Activated CD4-positive, alpha-beta T cell treated with anti-CD3 and anti-CD28 coated beads, Interleukin-2, amount 50 U/mL, for 16 hours (primary cell): ENCODE measurements at regions not wholly inside any gene's neighbourhood (a gene's known extent, or its start where the extent isn't known, plus 50 kb on each side); places are given as distances from the start of the nearest gene placed in this dataset.
"Not testable (repeated sequence)": the region's sequence is repeated elsewhere in the genome, so short reads cannot be mapped to it uniquely, and the experiment has no call there.

Experiments used
- DNase-seq: peaks from one replicate; pipeline ENCODE4 v3.0.0-alpha.2; 2020

DNA sequence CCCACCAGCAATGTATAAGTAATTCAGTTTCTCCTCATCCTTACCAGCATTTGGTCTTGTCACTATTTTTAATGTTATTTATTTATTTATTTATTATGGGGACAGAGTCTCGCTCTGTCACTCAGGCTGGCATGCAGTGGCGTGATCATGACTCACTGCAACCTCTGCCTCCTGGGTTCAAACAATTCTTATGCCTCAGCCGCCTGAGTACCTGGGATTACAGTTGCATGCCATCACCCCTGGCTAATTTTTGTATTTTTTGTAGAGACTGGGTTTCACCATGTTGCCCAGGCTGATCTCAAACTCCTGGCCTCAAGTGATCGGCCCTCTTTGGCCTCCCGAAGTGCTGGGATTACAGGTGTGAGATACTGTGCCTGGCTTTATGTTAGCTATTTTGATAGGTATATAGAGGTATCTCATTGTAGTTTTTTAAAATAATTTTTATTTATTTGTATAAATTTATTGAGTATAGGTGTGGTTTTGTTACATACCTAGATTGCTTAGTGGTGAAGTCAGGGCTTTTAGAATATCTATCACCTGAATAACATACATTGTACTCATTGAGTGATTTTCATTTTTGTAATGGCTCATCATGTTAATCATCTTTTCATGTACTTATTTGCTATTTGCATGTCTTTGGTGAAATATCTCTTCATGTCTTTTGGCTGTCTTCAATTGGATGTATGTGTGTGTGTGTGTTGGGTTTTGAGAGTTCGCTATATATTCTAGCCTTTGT is 53.3 kb downstream of the TANC2 start:
- DNase-seq = no peak

DNA sequence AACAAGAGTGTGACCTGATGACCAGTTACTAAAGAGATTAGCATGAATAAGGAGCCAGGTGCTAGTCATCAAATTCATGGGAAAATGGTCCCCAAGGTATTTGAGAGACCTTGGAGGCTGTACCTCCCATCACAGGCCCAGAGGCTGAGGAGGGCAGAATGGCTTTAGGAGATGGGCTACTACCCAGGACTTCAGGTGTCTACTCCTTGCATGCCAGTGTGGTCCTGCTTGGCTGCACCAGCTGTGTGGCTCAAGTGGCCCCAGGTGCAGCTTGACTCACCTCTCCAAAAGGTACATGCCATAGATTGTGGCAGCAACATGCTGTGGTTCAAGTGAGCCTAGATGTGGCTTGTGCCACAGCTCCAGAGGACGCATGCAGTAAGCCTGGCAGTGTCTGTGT is 56.5 kb downstream of the TANC2 start:
- no peak for DNase-seq

GRCh38 chr17:63023049-63023448 is 57.0 kb downstream of the TANC2 start:
- DNase-seq = no peak

DNA sequence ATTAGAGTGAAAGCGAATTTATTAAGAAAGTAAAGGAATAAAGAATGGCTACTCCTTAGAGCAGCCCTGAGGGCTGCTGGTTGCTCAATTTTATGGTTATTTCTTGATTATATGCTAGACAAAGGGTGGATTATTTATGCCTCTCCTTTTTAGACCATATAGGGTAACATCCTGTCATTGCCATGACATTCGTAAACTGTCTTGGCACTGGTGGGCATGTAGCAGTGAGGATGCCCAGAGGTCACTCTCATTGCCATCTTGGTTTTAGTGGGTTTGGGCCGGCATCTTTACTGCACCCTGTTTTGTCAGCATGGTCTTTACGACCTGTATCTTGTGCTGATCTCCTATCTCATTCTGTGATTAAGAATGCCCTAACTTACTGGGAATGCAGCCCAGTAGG is 58.2 kb downstream of the TANC2 start:
- DNase-seq = no peak

- DNase-seq = no peak
Observed at GRCh38 chr17:63024716-63025115, 58.7 kb downstream of the TANC2 start.

GRCh38 chr17:63025637-63026036 is 59.6 kb downstream of the TANC2 start:
- not testable (repeated sequence) for DNase-seq

DNA sequence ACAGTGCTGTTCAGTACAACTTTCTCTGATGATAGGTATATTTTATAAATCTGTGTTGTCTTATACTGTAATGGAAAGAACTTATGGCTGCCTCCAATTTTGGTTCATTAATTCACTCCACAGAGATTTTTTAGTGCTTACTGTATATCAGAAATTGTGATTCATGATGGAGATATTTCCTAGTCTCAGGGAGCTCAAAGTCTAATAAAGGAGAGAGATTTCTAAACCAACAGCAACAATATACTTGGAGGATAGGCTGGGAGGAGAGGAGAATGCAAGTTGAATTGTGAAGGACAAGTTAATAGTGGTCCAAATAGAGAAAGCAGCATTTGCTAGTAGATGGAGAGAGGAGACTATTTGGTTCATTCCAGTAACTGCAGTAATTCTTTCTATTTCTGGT is 63.5 kb downstream of the TANC2 start:
- DNase-seq = no peak

DNA sequence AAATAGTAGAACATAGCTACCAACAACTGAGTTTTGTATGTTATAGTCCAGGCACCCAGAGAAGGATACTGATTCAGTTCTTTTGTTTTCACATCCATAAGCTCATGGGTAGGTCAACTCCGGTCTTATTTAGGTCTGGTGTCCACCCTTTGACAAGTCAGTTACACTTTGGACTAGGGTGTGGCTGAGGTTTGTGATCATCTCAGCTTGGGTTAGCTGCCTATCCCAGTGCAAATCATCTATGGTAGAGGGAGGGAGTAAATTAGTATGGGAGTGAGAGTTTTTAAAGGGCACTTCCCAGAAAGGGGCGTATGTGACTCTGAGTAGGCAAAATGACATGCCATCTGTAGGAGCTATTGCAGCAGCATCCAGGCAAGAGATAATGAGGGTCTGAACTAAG is 66.1 kb downstream of the TANC2 start:
- no peak for DNase-seq

GRCh38 chr17:63033142-63033541 is 67.1 kb downstream of the TANC2 start:
- DNase-seq = no peak

DNA sequence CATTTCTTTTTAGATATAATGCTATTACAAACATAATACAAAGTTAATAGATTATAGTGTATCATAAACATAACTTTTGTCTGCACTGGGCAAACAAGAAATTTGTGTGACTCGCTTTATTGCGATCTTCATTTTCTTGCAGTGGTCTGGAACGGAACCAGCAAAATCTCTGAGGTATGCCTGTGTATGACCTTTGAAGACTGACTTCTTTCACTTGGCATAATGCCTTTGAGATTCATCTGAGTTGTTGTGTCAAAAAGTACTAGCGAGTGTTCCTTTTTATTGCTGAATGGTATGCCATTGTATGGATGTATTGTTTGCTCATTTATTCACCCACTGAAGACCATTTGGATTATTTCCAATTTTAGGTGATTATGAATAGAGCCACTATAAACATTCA is 69.2 kb downstream of the TANC2 start:
- DNase-seq = no peak

DNA sequence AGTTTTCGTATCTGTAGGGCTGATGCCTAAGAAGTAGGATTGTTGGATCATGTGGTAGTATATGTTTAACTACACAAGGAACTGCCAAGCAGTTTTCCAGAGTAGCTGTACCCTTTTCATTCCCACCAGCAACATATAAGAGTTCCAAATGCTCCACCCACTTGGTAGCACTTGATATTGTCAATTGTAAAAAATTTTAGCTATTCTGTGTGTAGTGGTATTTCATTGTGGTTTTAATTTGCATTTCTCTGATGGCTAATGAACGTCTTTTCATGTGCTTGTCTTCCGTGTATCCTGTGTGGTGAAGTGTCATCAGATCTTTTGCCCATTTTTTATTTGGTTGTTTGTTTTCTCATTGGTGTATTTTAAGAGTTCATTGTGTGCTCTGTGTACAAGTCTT is 69.7 kb downstream of the TANC2 start:
- DNase-seq = no peak

DNA sequence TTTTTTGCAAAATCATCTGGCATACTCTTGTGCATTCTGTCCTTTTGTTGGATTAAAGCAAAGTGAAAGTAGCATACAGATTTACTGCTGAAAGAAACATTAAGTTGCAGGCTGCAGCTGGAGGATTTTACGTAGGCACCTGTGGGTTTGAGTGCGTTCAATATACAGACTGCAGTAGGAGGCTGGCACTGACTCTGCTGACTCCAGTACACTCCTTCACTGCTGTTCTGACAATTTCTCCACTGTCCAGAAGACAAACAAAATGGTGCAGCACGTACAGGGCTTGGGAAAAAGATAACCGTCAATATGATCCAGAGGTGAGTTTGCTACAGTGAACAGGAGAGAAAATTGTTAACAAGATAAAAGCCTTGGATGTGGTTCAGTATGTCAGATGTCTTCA is 73.3 kb downstream of the TANC2 start:
- DNase-seq = no peak

- DNase-seq = peak; percentile 23
Observed at GRCh38 chr17:63039899-63040602, 74.0 kb downstream of the TANC2 start.

GRCh38 chr17:63040816-63041215 is 74.8 kb downstream of the TANC2 start:
- no peak for DNase-seq

DNA sequence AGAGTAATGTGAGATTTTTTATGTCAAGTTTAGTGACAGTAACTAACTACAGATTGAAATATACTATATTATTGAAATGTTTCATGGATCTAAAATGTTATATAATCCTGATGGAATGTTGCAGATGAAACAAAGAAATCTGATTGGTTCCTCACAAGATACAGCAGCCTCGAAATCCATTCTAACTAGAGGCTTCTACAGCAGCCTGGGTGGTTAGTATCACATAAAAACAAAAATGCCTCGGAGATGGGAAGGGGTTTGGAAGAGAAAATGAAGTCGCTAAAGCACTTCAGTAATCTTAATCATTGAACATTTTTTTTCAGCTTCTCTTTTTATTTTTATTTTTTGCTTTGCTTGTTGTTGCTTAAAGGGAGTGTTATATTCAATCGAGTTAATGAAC is 75.2 kb downstream of the TANC2 start:
- DNase-seq = no peak

- no peak for DNase-seq
Observed at GRCh38 chr17:63041722-63042121, 75.7 kb downstream of the TANC2 start.

- no peak for DNase-seq
Observed at GRCh38 chr17:63042256-63042812, 76.3 kb downstream of the TANC2 start.

DNA sequence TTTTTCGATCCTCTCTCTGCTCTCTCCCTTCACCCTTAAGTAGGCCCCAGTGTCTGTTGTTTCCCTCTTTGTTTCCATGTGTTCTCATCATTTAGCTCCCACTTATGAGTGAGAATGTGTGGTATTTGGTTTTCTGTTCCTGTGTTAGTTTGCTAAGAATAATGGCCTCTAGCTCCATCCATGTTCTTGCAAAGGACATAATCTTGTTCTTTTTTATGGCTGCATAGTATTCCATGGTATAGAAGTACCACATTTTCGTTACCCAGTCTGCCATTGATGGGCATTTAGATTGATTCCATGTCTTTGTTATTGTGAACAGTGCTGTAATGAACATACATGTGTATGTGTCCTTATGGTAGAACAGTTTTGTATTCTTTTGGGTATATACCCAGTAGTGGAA is 91.5 kb downstream of the TANC2 start:
- DNase-seq = not testable (repeated sequence)

- no peak for DNase-seq
Observed at GRCh38 chr17:63066158-63066813, 100.3 kb downstream of the TANC2 start.

GRCh38 chr17:63069245-63069644 is 103.2 kb downstream of the TANC2 start:
- DNase-seq = no peak

DNA sequence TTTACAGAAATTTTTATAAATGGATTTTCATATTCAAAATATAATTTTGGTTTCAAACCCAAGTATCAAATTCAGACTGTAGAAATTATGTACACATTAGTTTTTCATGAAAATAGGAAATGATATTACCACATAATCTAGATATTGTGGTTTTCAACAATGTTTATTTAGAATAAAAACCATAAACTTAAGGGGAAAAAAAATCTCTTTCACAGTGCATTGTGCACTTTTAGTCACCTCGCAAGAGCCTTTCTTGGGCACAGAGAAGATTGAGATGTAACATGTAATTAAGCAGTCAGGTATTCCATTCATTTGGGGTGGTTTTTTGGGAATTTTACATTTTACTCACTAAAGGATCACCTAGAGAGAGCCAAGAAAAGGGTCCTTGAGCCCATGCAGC is 104.0 kb downstream of the TANC2 start:
- no peak for DNase-seq

- peak; percentile 10 for DNase-seq
Observed at GRCh38 chr17:63071797-63072196, 105.8 kb downstream of the TANC2 start.

- DNase-seq = no peak
Observed at GRCh38 chr17:63075969-63076368, 109.9 kb downstream of the TANC2 start.

GRCh38 chr17:63078707-63079106 is 112.7 kb downstream of the TANC2 start:
- DNase-seq = no peak
